ENCODE measurements at regions not wholly inside any gene's neighbourhood (a gene's known extent, or its start where the extent isn't known, plus 50 kb on each side); places are given as distances from the start of the nearest gene placed in this dataset.
"Not testable (repeated sequence)": the region's sequence is repeated elsewhere in the genome, so short reads cannot be mapped to it uniquely, and the experiment has no call there.

DNA sequence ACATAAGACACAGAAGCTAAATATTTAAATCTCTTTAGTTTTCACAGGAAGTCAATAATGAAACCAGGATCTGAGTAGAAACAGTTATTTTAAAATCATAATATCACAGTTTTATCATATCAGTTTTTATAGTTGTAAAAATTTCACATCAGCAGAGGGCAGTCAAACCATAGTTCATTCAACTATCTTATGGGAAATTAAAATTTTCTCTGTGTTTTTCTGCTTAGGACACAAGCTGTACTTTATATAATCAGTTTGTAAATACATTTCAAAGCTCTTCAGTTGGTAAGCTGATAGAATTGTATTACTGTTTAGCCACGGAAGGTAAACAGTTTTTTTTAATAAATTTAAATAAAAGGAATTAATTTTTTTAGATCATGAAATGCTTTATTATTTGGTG, 204.8 kb upstream of the NUDT6 start:
- in situ Hi-C loops (cut with MboI; ENCODE audit: low sequenced_read_pairs): no loop called here

DNA sequence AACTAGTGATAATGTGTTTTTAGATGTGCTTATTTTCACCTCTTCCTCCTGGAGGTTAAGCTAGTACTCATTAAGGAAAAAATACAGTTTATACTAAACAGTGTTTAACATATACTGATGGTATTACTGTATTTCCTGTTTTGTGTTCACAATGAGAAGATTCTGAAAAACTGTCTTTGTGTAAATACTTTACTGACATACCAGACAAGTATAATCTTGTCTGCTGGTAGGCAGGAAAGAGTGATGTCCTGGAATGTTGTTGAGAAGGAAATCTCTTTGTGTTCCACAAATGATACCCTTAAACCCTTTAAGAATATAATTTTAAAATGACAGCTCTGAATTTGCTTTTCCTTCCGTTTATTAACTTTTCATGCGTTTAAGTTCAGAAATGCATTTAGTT, 205.5 kb upstream of the NUDT6 start:
- in situ Hi-C loops (cut with MboI; ENCODE audit: low sequenced_read_pairs): no loop called here

DNA sequence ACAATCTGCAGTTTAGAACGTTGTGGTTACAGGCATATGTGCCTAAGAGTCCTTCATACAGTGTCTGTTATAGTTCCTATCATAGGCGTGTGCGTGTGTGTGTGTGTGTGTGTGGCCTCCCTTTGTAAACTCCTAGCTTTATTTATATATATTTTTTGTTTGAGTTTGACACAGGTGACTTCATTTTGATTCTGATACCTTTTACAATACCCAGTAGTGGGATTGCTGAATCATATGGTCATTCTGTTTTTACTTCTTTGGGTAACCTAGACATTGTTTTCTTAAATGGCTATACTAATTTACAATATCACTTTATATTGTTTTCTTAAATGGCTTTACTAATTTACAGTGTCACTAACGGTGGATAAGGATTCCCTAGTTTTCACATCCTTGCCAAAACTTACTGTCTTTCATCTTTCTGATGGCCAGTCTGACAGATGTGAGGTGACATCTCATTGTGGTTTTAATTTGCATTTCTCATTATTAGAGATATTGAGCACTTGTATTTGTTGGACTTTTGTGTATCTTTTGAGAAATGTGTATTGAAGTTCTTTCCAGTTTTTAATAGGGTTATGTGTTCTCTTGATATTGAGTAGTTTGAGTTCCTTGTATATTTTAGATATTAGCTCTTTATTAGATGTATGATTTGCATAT, 211.1 kb upstream of the NUDT6 start:
- in situ Hi-C loops (cut with MboI; ENCODE audit: low sequenced_read_pairs): no loop called here

DNA sequence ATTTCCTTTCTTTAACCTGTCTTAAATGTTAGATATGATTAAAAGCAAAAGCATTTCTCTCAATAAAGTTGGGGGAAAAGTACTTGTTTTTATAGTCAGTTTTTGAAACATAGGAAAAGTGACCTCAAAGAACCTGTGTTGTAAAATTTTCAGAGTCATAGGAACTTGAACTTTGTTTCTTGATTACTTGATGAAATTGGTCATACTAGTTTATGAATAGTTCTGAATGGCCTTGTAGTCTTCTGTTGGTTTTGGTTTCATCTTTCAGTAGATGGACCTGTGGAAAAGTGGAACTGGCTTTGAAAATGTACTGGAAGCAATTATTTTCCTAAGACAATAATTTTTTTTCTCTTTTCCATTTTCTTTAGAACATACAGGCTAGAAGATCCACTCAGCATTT, 222.2 kb upstream of the NUDT6 start:
- in situ Hi-C loops (cut with MboI; ENCODE audit: low sequenced_read_pairs): no loop called here

DNA sequence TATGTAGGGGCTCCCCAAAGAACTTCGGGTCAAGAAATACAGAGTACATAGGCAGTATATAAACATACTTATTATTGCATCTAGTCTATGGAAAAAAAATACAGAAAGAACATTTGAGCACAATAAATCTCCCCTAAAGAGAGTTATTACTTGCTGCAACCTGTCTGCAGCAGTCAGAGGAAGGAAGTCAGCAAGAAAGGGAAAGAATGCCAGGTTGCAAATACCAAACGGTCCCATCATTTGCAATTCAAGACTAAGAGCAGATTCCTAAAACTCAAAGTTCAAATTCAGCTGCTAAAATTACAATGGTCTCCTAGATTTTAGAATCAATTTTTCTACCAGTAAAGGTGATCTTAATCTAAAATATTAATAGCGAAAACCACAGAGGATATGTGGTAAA, 236.2 kb upstream of the NUDT6 start:
- in situ Hi-C loops (cut with MboI; ENCODE audit: low sequenced_read_pairs): no loop called here

DNA sequence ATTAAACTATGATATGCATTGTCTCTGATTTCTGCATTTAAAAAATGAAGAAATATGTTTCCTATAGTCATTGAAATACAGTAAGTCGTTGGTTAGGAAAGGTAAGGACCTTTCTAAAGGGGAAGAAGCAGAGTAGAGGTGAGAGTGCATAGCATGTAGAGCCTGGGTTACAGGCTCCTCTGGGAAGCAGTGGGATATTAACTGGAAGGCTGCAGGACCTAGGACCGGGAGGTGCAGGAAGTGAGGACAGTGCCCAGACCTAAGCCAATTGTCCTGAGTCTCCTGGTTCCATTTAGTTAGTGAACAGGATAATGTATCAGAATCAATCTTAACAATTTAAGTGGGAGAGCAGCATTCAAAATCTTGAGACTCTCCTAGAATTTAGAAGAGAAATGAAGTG, 237.1 kb upstream of the NUDT6 start:
- in situ Hi-C loops (cut with MboI; ENCODE audit: low sequenced_read_pairs): no loop called here

DNA sequence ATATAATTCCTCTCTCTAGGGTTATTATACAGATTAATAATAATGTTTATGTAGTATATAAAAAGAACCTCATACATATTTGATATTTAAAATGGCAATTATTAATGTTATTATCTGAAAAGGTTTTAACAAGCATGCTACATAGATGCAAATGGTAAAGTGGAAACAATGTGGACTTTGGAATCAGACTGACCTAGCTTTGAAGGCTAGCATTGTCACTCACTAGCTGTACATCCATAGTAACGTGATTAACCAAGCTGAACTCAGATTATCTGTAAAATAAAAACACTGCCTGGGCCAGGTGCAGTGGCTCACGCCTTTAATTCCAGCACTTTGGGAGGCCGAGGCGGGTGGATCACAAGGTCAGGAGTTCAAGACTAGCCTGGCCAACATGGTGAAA, 233.7 kb upstream of the SPRY1 start:
- in situ Hi-C loops (cut with MboI; ENCODE audit: low sequenced_read_pairs): no loop called here

DNA sequence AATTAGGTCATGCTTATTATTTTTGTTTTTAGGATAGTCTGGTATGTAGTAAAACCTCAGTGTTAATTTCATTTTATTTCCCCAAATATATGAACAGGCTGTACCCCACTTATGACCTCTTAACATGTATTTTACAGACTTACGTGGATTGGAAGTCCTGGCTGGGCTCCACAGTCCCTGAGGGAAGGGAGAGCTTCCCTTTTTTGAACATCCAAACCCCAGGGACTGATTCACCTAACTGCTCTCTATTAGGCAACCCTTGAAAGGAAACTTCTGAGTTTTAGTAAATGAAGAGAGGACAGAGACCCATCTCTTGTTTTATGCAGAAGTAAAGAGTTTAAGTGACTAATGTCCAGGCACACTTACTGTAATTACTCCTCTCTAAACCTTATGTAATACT, 233.1 kb upstream of the SPRY1 start:
- in situ Hi-C loops (cut with MboI; ENCODE audit: low sequenced_read_pairs): no loop called here

DNA sequence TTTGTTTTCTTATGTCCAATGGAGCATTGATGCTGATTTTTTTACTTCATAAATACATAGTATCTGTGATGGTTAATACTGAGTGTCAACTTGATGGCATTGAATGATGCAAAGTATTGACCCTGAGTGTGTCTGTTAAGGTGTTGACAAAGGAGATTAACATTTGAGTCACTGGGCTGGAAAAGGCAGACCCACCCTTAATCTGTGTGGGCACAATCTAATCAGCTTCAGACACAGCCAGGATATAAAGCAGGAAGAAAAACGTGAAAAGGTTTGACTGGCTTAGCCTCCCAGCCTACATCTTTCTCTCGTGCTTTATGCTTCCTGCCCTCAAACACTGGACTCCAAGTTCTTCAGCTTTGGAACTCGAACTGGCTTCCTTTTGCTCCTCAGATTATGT, 230.6 kb upstream of the SPRY1 start:
- in situ Hi-C loops (cut with MboI; ENCODE audit: low sequenced_read_pairs): no loop called here

DNA sequence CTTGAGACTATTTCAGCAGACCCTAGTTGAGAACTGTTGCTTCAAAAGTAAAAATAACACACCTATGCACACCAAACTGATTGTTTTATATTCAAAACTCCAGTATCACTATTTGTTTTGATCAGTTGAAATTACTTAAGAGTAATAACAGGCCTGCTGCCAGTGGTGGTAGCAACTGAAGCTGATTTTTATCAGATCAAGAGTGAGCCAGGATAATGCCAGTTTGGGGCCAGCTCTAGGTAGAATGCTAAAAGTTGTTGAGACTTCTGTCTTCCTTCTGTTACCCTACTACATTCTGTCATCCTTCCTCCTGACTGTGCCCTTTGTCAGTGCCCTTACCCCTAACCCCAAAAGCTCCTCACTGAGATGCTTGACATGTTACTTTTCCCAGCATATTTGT, 228.7 kb upstream of the SPRY1 start:
- in situ Hi-C loops (cut with MboI; ENCODE audit: low sequenced_read_pairs): no loop called here

DNA sequence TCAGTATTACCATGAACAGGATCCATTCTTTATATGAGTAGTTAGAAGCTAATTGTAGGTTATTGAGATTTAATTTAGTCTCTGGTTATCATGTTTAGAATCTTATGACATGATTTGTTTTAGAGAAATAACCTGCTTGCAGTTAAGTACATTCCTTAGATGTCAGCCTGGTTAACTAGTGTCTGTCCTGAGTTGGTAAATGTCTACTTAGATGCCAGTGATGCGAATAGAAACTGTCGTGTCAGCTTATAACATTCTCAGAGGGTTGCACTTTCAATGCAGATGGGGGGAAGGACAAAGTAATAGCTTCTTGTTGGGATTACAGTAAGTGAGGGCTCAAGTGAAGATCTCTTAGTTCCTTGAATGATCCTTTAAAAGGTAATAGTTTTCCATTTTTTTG, 227.8 kb upstream of the SPRY1 start:
- in situ Hi-C loops (cut with MboI; ENCODE audit: low sequenced_read_pairs): no loop called here

DNA sequence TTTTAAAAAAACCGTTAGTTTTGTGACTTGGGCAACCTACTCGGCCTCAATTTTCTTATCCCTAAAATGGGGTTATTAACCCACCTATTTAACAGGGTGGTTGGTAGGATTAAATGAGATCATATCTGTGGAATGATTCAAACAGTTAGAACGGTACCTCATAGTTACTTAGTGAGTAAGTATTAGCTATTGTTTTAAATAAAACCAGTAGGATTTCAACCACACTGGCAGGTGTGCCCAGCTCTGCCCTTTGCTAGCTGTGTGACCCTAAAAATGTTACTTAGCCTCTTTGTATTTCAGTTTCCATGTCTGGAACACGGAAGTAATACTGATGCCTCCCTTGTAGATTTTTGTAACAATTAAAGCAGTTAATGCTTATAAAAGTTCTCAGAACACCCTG, 225.8 kb upstream of the SPRY1 start:
- in situ Hi-C loops (cut with MboI; ENCODE audit: low sequenced_read_pairs): no loop called here

DNA sequence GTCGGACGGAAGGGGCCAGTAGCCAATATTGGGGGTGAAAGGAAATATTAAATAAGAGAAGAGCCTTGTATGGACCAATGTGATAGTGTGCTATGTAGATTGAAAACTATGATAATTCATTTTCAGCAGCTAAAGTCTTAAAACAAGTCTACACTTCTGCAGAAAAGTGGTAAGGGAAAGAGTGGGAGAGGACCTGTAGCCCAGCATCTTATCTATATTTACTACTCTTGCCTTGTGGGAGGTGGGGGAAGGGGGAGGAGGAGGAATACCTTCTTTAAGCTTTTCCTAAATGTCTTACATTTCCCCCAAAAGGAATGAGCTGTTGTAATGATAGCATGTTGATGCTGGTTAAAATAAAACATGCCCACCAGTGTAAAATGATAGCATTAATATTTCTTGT, 220.0 kb upstream of the SPRY1 start:
- in situ Hi-C loops (cut with MboI; ENCODE audit: low sequenced_read_pairs): no loop called here

DNA sequence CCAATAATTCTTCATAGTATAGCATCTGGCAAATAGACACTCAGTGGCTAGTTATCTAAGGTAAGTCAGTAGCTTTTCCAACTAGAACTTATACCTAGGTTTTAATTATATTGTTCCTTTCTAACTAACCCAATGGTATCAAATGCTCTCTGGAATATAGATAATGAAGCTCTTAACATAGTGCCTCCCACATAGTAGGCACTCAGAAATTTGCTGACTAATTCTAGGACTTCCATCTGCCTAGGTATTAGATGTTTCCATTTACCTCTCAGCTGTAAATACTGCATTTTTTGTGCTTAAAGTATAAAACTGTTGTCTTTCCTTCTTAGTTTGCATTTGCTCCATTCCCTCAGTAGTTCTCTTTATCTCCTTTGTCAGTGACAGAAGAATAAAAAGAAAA, 214.3 kb upstream of the SPRY1 start:
- in situ Hi-C loops (cut with MboI; ENCODE audit: low sequenced_read_pairs): no loop called here

DNA sequence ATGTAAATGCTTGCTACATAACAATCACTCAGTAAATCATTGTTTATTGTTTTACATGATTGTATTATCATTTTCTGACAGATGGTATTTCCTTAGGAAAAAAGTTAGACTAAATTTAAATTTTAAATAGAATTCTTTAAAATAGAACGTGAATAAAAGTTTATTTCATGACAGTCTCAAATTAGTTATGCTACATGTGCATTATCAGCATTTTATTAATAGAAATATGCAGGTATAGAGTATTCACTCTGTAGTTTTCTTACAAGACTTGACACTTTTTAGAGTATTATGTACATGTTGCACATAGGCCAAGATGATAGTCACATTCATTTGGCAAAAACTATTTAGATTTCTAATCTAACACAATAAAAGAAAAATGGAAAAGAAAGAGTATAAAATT, 213.3 kb upstream of the SPRY1 start:
- in situ Hi-C loops (cut with MboI; ENCODE audit: low sequenced_read_pairs): no loop called here

DNA sequence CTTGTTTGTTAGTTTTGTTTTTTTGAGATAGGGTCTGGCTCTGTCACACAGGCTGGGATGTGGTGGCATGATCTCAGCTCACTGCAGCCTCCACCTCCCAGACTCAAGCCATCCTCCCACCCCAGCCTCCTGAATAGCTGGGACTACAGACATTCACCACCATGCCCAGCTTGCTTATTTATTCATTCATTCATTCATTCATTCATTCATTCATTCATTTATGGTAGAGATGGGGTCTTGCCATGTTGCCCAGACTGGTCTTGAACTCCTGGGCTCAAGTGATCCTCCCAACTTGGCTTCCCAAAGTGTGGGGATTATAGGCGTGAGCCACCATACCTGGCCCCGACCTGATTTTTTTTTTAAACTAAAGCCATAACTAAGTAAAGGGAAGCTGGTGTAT, 212.8 kb upstream of the SPRY1 start:
- in situ Hi-C loops (cut with MboI; ENCODE audit: low sequenced_read_pairs): not testable (repeated sequence)

DNA sequence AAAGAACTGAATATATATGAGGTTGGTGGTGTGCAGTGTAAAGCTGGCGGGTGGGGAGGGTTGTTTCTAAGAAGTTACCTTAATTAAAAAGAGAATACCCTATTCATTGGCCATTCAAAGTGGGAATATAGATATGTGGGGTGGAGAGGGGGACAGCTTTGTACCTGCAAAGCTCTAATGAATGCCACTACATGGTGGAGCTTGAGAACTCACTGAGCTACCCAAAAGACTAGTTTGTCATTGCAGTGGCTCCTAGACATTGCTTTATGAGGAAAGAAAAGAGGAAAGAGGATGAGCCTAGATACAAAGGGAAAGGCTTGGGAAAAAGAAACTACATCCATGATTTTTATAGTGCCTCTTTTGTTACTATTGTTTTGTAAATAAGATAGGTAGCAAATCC, 209.9 kb upstream of the SPRY1 start:
- in situ Hi-C loops (cut with MboI; ENCODE audit: low sequenced_read_pairs): no loop called here

DNA sequence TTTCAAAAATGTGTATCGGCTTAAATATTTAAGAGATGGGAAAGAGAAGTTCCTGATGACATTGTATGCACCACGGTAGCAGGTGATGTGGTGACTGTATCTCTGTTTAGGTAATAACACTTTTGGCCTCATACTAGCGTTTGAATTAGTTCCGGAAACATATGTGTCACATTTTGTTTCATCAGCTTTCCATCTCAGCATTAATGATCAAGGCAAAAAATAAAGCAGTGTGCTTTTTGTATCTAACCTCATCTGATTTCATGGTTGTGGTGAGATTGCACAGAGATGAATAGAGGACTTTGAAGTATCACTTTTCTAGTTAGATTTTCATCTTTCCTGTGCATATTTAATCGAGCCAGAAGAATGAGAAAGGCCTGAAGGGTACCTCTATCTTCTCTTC, 206.4 kb upstream of the SPRY1 start:
- in situ Hi-C loops (cut with MboI; ENCODE audit: low sequenced_read_pairs): no loop called here

DNA sequence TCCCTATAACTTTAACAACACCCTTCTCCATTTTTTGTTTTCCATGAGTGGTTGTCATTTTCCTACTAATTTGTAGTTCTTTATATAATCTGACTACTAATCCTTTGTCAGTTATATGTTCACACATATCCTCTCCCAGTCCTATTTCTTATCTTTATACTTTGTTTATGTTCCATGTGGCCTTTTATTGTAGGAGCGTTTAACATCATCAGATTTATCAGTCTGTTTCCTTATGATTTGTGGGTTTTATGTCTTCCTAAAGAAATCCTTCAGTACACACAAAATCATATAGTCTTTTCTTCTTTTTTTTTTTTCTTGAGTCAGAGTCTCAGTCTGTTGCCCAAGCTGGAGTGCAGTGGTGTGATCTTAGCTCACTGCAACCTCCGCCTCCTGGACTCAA, 204.9 kb upstream of the SPRY1 start:
- in situ Hi-C loops (cut with MboI; ENCODE audit: low sequenced_read_pairs): no loop called here

DNA sequence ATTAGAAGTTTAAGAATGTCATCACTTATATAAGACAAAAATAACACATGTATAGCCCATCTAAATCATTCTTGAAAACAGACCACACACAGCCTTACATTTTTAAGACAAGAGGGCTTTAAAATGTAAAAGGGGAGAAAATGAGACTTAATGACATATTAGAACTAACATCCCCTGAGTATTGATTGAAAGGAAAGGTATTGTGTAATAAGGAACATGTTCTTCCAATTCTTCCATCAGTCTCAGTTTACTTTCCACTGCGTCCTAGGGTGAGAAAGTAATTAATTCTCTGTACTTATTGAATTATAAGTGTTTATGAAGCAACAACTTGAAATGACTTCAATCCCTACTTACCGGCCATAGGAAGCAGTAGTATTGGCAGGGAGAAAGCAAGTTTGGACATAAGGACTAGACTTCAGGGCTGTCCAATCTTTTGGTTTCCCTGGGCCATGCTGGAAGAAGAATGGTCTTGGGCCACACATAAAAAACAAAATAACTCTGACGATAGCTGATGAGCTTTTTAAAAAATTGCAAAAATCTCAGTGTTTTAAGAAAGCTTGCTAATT, 202.7 kb upstream of the SPRY1 start:
- in situ Hi-C loops (cut with MboI; ENCODE audit: low sequenced_read_pairs): no loop called here

DNA sequence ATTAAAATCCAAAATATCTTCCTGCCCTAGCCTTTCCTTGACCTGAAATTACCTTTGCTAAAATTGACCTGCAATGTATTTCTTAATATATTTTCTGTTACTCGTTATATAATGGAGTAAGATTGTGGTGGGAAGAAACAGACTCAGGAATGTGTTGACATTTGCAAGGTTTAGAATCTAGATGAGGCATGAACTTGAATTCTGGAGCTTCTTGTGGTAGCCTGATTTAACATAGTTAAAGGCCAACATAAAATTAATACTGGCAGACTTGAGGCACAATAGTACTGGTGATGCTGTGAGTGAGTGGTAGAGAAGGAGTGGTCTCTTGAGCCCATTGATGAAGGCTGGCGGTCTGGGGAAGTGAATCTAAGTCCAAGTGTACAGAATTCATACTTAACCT, 197.9 kb upstream of the SPRY1 start:
- in situ Hi-C loops (cut with MboI; ENCODE audit: low sequenced_read_pairs): no loop called here

DNA sequence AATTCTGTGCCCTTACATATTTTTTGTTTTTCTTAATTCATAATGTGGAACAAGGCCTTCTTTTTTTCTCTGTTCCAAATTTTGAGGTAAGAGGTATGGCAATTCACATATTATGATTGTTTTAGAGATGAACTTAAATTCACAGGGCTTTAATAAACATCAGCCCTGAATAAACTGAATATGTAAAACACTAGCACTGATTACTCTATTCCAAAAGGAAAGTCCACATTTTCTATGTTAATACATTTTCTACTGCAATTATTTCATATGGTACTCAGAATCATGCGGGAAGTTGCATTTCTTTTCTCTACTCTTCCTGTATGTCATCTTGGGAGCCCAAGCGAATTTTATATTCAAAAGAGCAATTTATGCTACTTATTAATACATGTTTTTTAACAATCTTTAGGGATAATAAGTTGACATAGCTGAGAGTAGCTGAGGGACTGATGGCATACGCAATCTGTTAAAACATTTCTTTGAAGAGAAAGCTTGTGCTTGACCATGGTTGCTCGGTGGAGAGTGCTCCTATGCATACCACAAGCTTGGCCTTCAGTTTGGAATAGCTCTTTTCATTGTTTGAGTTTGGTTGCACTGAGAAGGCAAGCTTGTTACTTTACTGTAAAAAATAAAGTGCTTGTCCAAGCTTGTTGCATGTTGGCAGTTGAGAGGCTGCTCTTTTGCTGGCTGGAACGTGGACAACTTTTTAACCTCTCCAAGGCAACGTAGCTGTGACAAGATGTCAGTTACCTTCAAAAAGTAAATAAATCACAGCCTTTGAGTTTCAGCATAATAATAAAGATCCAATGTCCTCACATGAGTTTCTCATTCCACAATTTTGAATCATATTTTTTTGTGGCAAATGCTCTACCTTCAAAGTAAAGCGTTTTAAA, 196.3 kb upstream of the SPRY1 start:
- in situ Hi-C loops (cut with MboI; ENCODE audit: low sequenced_read_pairs): no loop called here

All from HL-60/S4 (cell line).